Endothelial cell of umbilical vein (primary cell): ENCODE measurements at regions not wholly inside any gene's neighbourhood (a gene's known extent, or its start where the extent isn't known, plus 50 kb on each side); places are given as distances from the start of the nearest gene placed in this dataset.

Source experiments
- CTCF ChIP-seq, 2 donors: IDR thresholded peaks; 1 replicate in 1 of 2; 2 replicates in 1 of 2; pipeline ENCODE4 v1.5.1; 2011; ENCODE audit warnings: low read length in 2 of 2, mild to moderate bottlenecking in 2 of 2, moderate library complexity in 2 of 2, control low read depth in 1 of 2, inconsistent platforms in 1 of 2, low read depth in 1 of 2; ENCODE audit not compliant: insufficient read depth in 1 of 2; ENCODE audit errors: extremely low read depth in 1 of 2
- EZH2 ChIP-seq: IDR thresholded peaks from 2 replicates; pipeline ENCODE4 v1.6.1; 2012; ENCODE audit warnings: borderline replicate concordance, low read depth, mild to moderate bottlenecking, moderate library complexity, low read length, inconsistent platforms; ENCODE audit not compliant: severe bottlenecking
- FOS ChIP-seq: IDR thresholded peaks from 2 replicates; pipeline ENCODE4 v1.6.1; 2011; ENCODE audit warnings: mild to moderate bottlenecking, low read length, moderate library complexity, borderline replicate concordance; ENCODE audit not compliant: insufficient read depth
- GATA2 ChIP-seq: IDR thresholded peaks from 2 replicates; pipeline ENCODE4 v1.7.0; 2011; ENCODE audit warnings: low read depth, mild to moderate bottlenecking, moderate library complexity, mixed read lengths, low read length; ENCODE audit not compliant: insufficient read length, insufficient read depth
- MAX ChIP-seq: IDR thresholded peaks from 2 replicates; pipeline ENCODE4 v1.6.1; 2011; ENCODE audit not compliant: insufficient read depth, insufficient read length
- POLR2A ChIP-seq: IDR thresholded peaks from 2 replicates; pipeline ENCODE4 v1.6.1; 2012; ENCODE audit warnings: low read depth, mild to moderate bottlenecking, control low read depth, low read length
- POLR2AphosphoS5 ChIP-seq: IDR thresholded peaks from 2 replicates; pipeline ENCODE4 v1.6.1; 2012; ENCODE audit warnings: low read depth, mild to moderate bottlenecking, control low read depth, low read length, moderate library complexity; ENCODE audit not compliant: insufficient read depth

GRCh38 chr20:7829031-7829430 is 111.2 kb downstream of the HAO1 start:
- TF ChIP-seq EZH2 (no peak), CTCF (IDR thresholded peaks at IDR 0.05; ENCODE audit: extremely low read depth in 1 of 2, insufficient read depth in 1 of 2, low read depth in 1 of 2, low read length in 2 of 2) (no peak), POLR2AphosphoS5 (no peak), POLR2A (no peak), FOS (no peak), MAX (no peak), GATA2 (no peak)
